ENCODE measurements at regions not wholly inside any gene's neighbourhood (a gene's known extent, or its start where the extent isn't known, plus 50 kb on each side); places are given as distances from the start of the nearest gene placed in this dataset.

DNA sequence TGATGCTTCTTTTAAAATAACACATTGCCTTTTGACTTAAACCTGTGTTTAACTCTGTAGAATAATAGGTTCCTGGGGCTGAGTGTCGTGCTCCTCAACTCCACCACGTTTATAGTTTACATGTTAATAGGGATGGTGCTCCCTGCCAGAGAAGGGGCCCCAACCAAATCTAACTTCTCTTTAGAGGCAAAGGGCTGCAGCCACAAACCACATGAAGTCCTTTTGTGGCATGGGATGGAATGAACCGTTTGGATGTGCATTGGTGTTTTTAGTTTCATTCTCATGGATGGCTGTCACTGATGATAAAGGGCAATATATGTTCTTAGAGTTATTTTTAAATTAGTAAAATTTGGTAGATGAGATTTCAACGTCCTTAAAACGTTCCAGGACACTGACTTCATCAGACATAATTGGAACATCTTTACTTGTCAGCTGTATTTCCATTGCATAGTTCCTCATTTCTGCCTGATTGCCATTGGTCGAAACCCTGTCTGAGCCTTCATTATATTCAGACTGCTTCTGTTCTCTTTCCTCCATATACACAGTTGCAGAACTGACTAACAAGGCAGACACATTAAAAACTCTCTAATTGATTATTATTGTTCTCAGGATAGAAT, 60.4 kb upstream of the HPF1 start:
- no peak overlapping the region for H3K4me3 ChIP-seq
- H3K27ac ChIP-seq = no peak overlapping the region
- DNase-seq (ENCODE audit: low spot score) = no peak
- TF ChIP-seq, protein P1, sequence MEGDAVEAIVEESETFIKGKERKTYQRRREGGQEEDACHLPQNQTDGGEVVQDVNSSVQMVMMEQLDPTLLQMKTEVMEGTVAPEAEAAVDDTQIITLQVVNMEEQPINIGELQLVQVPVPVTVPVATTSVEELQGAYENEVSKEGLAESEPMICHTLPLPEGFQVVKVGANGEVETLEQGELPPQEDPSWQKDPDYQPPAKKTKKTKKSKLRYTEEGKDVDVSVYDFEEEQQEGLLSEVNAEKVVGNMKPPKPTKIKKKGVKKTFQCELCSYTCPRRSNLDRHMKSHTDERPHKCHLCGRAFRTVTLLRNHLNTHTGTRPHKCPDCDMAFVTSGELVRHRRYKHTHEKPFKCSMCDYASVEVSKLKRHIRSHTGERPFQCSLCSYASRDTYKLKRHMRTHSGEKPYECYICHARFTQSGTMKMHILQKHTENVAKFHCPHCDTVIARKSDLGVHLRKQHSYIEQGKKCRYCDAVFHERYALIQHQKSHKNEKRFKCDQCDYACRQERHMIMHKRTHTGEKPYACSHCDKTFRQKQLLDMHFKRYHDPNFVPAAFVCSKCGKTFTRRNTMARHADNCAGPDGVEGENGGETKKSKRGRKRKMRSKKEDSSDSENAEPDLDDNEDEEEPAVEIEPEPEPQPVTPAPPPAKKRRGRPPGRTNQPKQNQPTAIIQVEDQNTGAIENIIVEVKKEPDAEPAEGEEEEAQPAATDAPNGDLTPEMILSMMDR (IDR thresholded peaks at IDR 0.05) = no peak

GRCh38 chr4:169815606-169816005, 57.9 kb upstream of the HPF1 start:
- TF ChIP-seq, protein P1 (IDR thresholded peaks at IDR 0.05) = no peak
- Histone ChIP-seq H3K4me3 (no peak overlapping the region), H3K27ac (no peak overlapping the region)
- DNase-seq (ENCODE audit: low spot score) = no peak

DNA sequence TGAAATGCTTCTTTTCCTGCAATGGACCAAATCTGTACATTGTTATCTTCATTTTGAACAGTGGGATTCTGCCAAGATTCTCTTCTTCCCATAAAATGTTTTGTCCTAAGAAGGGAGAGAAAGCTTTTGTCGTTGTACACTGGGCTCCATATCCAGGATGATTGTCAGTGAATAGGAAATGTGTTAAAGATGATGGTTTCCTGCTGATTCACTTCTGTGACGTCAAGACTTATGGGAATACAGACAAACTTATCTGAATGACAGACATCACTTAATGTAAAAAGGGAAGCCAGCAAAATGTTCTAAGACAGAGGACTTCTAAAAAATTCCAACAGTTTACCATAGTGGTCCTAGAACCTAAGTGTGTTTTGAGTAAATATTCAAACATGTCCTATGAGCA, 53.7 kb upstream of the HPF1 start:
- no peak for DNase-seq (ENCODE audit: low spot score)
- TF ChIP-seq, protein P1 (IDR thresholded peaks at IDR 0.05) = no peak
- H3K27ac ChIP-seq = no peak overlapping the region
- H3K4me3 ChIP-seq = no peak overlapping the region

GRCh38 chr4:169810325-169811323, 52.9 kb upstream of the HPF1 start:
- no peak overlapping the region for H3K27ac ChIP-seq
- DNase-seq (ENCODE audit: low spot score) = no peak
- H3K4me3 ChIP-seq = no peak overlapping the region
- TF ChIP-seq, protein P1 (IDR thresholded peaks at IDR 0.05) = peak; percentile 74

DNA sequence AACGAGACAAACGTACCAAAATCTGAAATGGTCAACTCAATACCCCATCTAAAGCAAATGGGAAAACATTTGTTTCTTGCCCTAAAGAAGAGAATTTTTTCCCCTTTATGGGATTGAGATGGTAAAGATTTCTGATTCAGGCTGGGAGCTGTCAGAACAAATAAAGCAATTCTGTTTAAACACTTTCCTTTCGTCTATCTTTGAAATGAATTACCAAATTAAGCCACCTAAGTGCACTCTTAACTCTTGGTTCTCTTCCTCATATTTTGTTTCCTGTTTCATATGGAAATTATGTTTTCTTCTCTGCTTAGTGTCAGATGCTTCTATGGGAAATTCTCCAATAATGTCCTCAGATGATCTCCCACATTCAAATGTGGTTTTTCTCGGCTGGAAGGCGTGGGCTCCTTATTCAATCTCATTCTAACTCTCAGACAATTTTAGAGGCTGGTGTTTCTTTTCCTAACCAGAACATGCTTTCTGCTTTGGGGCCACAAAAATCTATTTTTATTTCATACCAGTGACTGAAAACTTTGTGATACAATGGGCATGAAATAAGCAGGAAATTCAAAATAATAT, 50.3 kb upstream of the HPF1 start:
- no peak for DNase-seq (ENCODE audit: low spot score)
- H3K4me3 ChIP-seq = no peak overlapping the region
- no peak overlapping the region for H3K27ac ChIP-seq
- TF ChIP-seq, protein P1 (IDR thresholded peaks at IDR 0.05) = no peak
